ENCODE measurements at regions not wholly inside any gene's neighbourhood (a gene's known extent, or its start where the extent isn't known, plus 50 kb on each side); places are given as distances from the start of the nearest gene placed in this dataset.

DNA sequence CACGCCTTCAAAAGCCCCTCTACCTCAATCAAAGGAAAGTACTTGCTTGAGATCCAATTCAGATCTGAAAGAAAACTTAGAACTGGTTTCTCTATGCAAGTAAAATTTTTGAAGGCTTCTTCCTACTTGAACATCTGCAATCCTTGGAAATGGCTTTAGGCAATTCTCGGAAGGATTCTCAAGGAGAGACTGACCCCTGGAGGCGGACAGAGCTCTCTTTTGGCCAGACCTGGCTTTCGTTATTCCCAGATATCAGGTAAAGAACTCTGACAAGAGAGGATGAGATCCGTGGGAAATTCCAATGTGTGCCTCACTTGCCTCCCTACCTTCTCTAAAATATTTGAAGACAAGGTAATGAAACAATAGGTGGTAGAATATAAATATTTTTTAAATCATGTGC is 670.3 kb upstream of the FAM241A start:
- TF ChIP-seq EZH2 (IDR thresholded peaks at IDR 0.05) (no peak), POLR2AphosphoS5 (IDR thresholded peaks at IDR 0.05; ENCODE audit: borderline replicate concordance, low read depth, low read length) (no peak)

Measured in SK-N-MC (cell line).